Neural progenitor cell (in vitro differentiated cells): ENCODE measurements at regions not wholly inside any gene's neighbourhood (a gene's known extent, or its start where the extent isn't known, plus 50 kb on each side); places are given as distances from the start of the nearest gene placed in this dataset.

ENCODE experiments used
- CTCF ChIP-seq: fragments of 200-600 bp; sonication (generic); IDR thresholded peaks from 2 replicates; pipeline ENCODE4 v1.5.1; 2017; ENCODE audit warnings: antibody characterized with exemption, mild to moderate bottlenecking
- EZH2 ChIP-seq: fragments of 200-600 bp; sonication (generic); IDR thresholded peaks from 2 replicates; pipeline ENCODE4 v1.6.1; 2017; ENCODE audit warnings: antibody characterized with exemption, mild to moderate bottlenecking, moderate library complexity

- TF ChIP-seq CTCF (no peak), EZH2 (no peak)
Measured at GRCh38 chrX:17930850-17931249, 69.8 kb upstream of the RAI2 start.
